ENCODE measurements at regions not wholly inside any gene's neighbourhood (a gene's known extent, or its start where the extent isn't known, plus 50 kb on each side); places are given as distances from the start of the nearest gene placed in this dataset.

GRCh38 chr14:58844544-58844943 is 206.8 kb downstream of the DACT1 start:
- Mint-ChIP-seq H3K36me3 (ENCODE audit: low read depth) (no peaks in the 10 kb centered on the region), H3K4me1 (peaks cover 54% of the 10 kb centered on the region)

DNA sequence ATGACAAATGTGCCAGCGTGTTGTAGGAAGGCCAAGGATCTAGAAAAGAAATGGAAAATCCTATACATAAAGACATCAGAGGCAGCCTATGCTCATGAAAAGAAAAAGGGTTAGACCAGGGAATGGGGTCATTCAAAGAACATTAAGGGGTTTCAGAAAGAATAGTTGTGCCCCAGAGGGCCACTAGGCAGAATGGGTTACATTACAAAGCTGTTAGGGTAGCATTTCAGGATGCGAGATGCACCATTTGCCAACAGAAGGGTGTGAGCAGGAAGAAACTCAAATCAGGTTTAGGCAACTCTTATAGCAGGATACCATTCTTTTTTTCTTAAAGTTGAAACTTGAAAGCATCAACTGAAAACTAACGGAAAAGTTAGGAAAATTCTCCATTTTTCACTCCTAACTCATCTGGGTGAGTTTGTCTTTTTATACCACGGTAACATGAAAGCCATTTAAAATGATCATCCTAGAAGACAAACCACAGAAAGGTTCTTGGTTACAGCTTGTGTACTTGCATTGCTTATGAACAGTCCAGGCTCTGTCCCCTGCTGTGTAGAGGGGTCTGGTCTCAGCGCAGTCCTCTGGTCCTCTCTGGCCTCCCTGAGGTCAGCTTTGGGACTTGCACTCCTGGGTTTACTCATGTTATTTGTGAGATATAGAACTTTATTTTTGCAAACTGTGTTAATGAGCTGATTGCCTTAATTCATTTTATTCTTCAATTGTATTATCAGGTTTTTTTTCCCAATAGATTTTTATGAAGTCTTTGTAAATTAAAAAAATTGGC is 209.1 kb downstream of the DACT1 start:
- Mint-ChIP-seq H3K4me3 (no peak overlapping the region), H3K4me1 (peaks cover 50% of the 10 kb centered on the region)
- TF ChIP-seq, protein P1, sequence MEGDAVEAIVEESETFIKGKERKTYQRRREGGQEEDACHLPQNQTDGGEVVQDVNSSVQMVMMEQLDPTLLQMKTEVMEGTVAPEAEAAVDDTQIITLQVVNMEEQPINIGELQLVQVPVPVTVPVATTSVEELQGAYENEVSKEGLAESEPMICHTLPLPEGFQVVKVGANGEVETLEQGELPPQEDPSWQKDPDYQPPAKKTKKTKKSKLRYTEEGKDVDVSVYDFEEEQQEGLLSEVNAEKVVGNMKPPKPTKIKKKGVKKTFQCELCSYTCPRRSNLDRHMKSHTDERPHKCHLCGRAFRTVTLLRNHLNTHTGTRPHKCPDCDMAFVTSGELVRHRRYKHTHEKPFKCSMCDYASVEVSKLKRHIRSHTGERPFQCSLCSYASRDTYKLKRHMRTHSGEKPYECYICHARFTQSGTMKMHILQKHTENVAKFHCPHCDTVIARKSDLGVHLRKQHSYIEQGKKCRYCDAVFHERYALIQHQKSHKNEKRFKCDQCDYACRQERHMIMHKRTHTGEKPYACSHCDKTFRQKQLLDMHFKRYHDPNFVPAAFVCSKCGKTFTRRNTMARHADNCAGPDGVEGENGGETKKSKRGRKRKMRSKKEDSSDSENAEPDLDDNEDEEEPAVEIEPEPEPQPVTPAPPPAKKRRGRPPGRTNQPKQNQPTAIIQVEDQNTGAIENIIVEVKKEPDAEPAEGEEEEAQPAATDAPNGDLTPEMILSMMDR (IDR thresholded peaks at IDR 0.05; ENCODE audit: unreplicated experiment in 3 of 3): no peak

More at GRCh38 chr14:58844544-58844943, 206.8 kb downstream of the DACT1 start:
- no peaks in the 10 kb centered on the region for H3K27me3 Mint-ChIP-seq (ENCODE audit: low read depth)
- TF ChIP-seq, protein P1 (IDR thresholded peaks at IDR 0.05; ENCODE audit: unreplicated experiment in 3 of 3): no peak
- H3K4me3 Mint-ChIP-seq: no peak overlapping the region
- no peaks in the 10 kb centered on the region for H3K9me3 Mint-ChIP-seq
- peak overlapping the region in 2 of 3 experiments; percentile 68 to 69 for H3K27ac Mint-ChIP-seq

GRCh38 chr14:58848365-58848764 is 210.6 kb downstream of the DACT1 start:
- Mint-ChIP-seq H3K4me3 (no peak overlapping the region), H3K27me3 (ENCODE audit: low read depth) (no peaks in the 10 kb centered on the region), H3K36me3 (ENCODE audit: low read depth) (no peaks in the 10 kb centered on the region), H3K27ac (no peak overlapping the region), H3K9me3 (peaks cover 14% of the 10 kb centered on the region), H3K4me1 (peaks cover 50% of the 10 kb centered on the region)
- TF ChIP-seq, protein P1 (IDR thresholded peaks at IDR 0.05; ENCODE audit: unreplicated experiment in 3 of 3): no peak

More for the DNA sequence above, 209.1 kb downstream of the DACT1 start:
- Mint-ChIP-seq H3K36me3 (ENCODE audit: low read depth) (no peaks in the 10 kb centered on the region), H3K27ac (peak overlapping the region in 1 of 3 experiments; percentile 69), H3K27me3 (ENCODE audit: low read depth) (no peaks in the 10 kb centered on the region), H3K9me3 (peaks cover 3% of the 10 kb centered on the region)

DNA sequence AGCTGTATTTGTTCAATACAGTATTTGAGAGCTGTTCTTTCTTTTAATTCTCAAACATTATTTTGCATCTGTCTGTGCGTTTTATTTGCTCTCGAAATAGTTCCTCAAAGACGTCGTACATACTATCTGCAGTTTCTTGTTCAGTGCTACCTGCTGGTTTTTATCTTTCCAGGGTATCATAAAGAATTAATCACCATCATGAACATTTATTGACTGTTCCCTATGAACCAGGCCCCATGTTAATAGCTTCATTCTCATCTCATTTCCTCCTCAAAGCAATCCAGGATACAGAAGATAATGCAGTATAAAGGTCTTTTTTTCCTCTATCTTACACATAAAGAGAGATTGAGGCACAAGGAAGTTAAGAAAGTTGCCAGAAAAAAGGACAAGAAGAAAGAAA is 211.8 kb downstream of the DACT1 start:
- Mint-ChIP-seq H3K4me3 (no peak overlapping the region), H3K4me1 (peaks cover 40% of the 10 kb centered on the region), H3K36me3 (ENCODE audit: low read depth) (no peaks in the 10 kb centered on the region), H3K27me3 (ENCODE audit: low read depth) (no peaks in the 10 kb centered on the region), H3K27ac (peak overlapping the region in 2 of 3 experiments; percentile 28 to 82), H3K9me3 (peaks cover 14% of the 10 kb centered on the region)
- TF ChIP-seq, protein P1 (IDR thresholded peaks at IDR 0.05; ENCODE audit: unreplicated experiment in 3 of 3): no peak

DNA sequence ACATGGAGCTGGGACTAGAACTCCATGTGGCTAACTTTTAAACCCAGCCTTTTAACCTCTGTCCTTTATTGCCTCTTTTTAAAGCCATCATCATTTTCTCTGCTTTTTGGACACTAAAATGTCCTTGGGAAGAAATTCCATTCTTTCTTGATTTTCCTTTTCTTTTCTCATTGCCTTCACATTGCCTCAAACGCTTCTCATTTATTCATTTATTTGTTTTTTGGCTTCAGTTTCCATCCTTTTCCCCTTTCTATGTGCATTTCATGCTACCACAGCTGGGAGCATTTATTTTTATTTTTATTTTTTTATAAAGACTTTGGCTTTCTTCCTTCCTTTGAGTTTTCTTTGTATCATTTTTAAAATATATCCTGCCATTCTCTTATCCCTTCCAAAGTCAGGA is 212.2 kb downstream of the DACT1 start:
- Mint-ChIP-seq H3K4me3 (no peak overlapping the region), H3K27ac (peak overlapping the region in 2 of 3 experiments; percentile 57 to 82), H3K27me3 (ENCODE audit: low read depth) (no peaks in the 10 kb centered on the region), H3K36me3 (ENCODE audit: low read depth) (no peaks in the 10 kb centered on the region), H3K9me3 (peaks cover 14% of the 10 kb centered on the region), H3K4me1 (peaks cover 35% of the 10 kb centered on the region)
- TF ChIP-seq, protein P1 (IDR thresholded peaks at IDR 0.05; ENCODE audit: unreplicated experiment in 3 of 3): no peak

DNA sequence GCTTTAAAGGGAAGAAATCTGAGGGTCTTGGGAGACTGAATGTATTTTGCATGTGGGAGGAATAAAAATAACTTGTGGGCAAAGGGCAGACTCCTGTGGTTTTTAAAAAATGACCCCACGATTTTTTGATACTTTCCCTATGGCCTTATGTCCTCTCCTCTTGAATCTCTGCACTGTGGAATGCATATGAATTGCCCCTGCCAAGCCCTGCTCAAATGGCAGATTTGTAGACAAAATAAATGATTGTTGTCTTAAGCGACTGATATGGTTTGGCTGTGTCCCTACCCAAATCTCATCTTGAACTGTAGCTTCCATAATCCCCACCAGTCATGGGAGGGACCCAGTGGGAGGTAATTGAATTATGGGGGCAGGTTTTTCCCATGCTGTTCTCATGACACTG is 223.8 kb downstream of the DACT1 start:
- H3K4me3 Mint-ChIP-seq: no peak overlapping the region
- H3K27ac Mint-ChIP-seq: peak overlapping the region; percentile 26 to 98 (median 50)
- H3K4me1 Mint-ChIP-seq: peaks cover 51% of the 10 kb centered on the region
- H3K9me3 Mint-ChIP-seq: peaks cover 46% of the 10 kb centered on the region
- no peaks in the 10 kb centered on the region for H3K27me3 Mint-ChIP-seq (ENCODE audit: low read depth)
- TF ChIP-seq, protein P1 (IDR thresholded peaks at IDR 0.05; ENCODE audit: unreplicated experiment in 3 of 3): no peak
- H3K36me3 Mint-ChIP-seq (ENCODE audit: low read depth): peaks cover 5% of the 10 kb centered on the region
